GM12873 (cell line): ENCODE measurements at regions not wholly inside any gene's neighbourhood (a gene's known extent, or its start where the extent isn't known, plus 50 kb on each side); places are given as distances from the start of the nearest gene placed in this dataset.

ENCODE experiments used
- TF ChIP-seq, protein P1 (sequence below): IDR thresholded peaks from 2 replicates; pipeline ENCODE4 v1.5.1; 2012; ENCODE audit warnings: low read depth, mild to moderate bottlenecking, moderate library complexity, low read length, control low read depth; ENCODE audit not compliant: insufficient read depth; ENCODE audit errors: missing control alignments

DNA sequence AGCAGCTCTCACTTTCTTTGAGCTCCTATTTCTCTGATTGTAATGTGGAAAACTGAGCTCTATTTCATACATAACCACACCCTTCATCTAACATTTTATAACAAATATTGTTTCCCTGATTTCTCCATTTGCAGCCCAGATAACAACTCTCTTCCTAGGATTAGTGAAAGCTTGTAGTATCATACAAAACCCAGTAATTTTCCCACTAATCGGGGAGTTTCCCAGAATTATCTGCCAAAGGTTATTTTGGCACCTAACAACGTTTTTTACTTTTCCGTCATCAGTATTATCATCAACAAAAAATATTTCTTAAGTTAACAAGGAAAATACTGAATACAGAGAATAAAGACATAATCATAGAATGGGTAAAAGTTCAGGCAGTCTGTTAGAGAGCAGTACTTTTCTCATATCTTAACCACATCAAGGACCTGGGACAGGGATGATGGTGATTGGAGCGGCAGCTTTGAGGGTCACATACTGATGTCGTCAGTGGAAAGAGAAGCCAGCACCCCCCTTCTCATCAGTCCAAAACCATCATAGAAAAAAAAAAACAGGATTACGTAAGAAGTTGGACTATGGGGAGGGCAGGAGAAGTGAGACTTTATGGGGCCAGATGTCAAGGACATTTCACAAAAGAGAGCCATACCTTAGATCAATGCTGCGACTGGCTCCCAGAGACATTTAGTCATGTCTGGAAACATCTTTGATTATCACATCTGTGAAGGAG, 166.1 kb upstream of the TNFAIP3 start:
- TF ChIP-seq, protein P1, sequence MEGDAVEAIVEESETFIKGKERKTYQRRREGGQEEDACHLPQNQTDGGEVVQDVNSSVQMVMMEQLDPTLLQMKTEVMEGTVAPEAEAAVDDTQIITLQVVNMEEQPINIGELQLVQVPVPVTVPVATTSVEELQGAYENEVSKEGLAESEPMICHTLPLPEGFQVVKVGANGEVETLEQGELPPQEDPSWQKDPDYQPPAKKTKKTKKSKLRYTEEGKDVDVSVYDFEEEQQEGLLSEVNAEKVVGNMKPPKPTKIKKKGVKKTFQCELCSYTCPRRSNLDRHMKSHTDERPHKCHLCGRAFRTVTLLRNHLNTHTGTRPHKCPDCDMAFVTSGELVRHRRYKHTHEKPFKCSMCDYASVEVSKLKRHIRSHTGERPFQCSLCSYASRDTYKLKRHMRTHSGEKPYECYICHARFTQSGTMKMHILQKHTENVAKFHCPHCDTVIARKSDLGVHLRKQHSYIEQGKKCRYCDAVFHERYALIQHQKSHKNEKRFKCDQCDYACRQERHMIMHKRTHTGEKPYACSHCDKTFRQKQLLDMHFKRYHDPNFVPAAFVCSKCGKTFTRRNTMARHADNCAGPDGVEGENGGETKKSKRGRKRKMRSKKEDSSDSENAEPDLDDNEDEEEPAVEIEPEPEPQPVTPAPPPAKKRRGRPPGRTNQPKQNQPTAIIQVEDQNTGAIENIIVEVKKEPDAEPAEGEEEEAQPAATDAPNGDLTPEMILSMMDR: no peak

DNA sequence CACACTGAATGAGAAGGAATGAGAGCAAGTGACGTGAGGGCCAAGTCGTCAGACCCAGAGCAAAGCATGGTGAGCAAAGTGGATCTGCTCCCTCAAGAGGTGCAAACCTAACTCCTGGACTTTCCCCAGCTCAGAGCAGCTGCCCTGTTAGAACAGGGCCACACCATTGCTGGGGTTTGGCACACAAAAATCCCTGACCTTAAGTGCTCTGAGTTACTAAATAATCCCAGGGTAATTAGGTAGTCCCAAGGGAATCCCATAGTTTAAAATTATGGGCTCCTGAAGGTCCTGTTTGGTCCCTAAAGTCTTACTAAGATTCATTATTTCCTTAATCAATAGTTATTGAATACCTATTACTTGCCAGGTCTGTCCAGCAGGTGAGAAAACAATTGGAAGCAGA, 165.1 kb upstream of the TNFAIP3 start:
- TF ChIP-seq, protein P1: no peak

DNA sequence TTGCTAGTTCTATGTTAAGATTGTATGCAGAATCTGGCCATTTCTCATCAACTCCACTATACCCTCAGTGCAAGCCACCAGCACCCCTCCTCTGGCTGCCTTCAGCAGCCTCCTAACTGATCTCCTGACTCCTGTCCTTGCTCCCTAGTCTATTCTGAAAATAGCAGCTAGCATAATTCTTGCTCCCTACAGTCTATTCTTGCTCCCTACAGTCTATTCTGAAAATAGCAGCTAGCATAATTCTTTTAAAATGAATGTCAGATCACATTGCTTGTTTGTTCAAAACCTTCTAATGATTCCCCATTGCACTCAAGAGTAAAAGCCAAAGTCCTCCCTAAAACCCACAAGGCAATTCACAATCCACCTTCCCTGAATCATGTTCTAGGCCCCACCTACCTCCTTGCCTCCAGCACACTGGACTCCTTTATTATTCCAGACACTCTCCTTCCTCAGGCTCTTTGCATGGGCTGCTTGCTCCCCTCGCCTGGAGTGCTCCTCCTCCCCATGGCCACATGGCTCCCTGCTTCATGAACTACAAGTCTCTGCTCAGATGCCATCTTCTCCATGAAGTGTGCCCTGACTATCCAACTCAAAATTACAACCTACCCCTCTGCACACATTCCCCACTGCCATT, 164.2 kb upstream of the TNFAIP3 start:
- TF ChIP-seq, protein P1: no peak

DNA sequence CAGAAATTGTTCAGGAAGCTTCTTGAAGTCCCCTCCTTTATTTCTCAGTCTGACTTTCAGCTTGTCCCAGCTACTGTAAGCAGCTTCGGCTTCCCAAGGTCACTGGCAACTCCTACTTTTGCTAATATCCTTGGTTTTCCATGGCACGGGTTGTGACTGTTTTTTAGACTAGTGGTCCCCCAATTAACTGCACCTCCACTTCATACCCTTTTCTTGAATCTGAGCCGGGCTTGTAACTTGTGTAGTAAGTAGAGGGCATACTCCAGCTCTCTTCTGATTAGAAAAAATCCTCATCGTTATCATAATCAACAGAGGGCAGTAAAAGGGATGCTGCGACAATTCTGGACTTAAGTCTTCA, 162.3 kb upstream of the TNFAIP3 start:
- TF ChIP-seq, protein P1: no peak

DNA sequence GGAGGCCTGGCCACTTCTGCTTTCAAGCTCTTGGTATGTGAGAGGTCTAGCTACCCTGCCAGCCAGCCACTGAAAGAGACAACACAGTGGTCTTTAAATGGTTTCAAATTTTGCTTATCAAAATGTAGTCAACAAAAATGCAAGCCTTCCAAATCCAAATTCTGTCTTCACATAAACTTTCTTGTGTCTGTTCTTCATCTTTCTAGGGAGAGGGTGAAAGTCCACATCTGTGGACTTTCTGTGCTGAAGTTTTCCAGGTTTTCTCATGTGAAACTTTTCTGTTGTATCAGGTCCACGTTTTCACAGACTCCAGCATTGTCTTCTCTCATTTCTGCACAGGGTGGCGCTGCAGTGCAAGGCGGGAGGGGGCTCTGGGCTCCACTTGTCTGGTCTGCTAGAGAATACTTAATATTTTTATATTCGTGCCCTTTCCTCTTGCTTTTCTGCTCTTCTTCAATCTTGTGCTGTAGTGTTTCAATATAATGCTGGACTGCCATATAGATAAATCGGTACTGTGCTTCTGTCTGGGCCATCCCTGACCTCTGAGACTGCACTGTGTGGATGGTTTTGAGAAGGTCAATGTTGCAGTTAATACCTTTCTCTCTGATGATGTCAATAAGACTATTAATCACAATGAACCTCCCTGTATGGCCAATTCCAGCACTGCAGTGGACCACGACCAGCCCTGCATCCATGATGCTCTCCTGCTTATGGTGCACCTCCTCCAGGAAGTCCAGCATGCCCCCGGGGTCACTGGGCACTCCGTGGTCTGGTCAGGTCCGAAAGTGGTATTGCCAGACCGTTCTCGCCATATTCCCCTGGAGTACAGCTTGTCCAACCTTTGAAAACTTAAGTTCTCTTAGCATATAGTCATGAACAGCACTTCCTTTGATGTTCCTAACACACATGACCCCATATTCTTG, 161.6 kb upstream of the TNFAIP3 start:
- TF ChIP-seq, protein P1: peak; percentile 88

DNA sequence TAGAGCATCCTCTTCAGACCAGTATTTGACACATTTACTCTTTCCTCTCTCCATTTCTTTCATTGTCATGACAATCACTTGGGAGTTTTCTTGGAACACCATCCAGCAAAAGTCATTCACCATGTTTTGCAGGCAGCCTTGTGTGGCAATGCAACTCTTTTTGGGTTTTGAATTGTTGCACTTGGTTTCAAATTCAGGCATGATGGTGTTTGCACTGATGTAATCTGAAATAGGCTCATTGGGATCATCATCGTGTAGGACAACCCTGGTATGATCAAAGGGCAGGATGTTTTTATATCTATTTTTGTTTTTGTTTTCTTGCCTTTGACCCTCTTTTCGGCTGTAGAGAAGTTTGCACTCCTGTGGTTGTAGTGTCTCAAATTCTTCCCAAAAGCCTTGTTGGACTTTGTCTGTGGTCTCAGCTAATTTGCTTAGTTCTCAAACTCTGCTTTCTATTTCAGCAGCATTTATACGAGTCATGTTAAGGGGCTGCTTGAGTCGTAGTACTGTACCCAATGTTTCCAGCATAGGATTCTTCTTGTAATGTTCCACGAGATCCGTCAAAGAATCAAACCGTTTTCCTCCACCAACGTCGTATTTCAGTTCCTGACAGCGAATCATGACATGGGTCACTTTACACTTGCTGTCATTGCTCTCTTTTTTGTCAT, 160.8 kb upstream of the TNFAIP3 start:
- TF ChIP-seq, protein P1: no peak
